Osteocyte (in vitro differentiated cells): ENCODE measurements at regions not wholly inside any gene's neighbourhood (a gene's known extent, or its start where the extent isn't known, plus 50 kb on each side); places are given as distances from the start of the nearest gene placed in this dataset.
A peak's percentile ranks its signal among the peaks of the same experiment; 100 is the strongest.

Source experiments
- DNase-seq: peaks from one replicate; pipeline ENCODE4 v3.0.0; 2021; ENCODE audit warnings: mixed read lengths; ENCODE audit not compliant: unreplicated experiment; ENCODE audit errors: extremely low spot score
- H3K27ac Mint-ChIP-seq: one replicate; pipeline ENCODE4 v1.8.0; 2021; ENCODE audit warnings: mild to moderate bottlenecking, mixed read lengths; ENCODE audit not compliant: unreplicated experiment
- H3K27me3 Mint-ChIP-seq: one replicate; pipeline ENCODE4 v1.8.0; 2021; ENCODE audit warnings: mixed read lengths; ENCODE audit not compliant: unreplicated experiment
- H3K36me3 Mint-ChIP-seq: one replicate; pipeline ENCODE4 v1.8.0; 2021; ENCODE audit warnings: mixed read lengths; ENCODE audit not compliant: unreplicated experiment
- H3K4me1 Mint-ChIP-seq: one replicate; pipeline ENCODE4 v1.8.0; 2021; ENCODE audit warnings: mixed read lengths; ENCODE audit not compliant: unreplicated experiment
- H3K4me3 Mint-ChIP-seq: one replicate; pipeline ENCODE4 v1.8.0; 2021; ENCODE audit warnings: mild to moderate bottlenecking, moderate library complexity, mixed read lengths; ENCODE audit not compliant: unreplicated experiment
- H3K9me3 Mint-ChIP-seq: one replicate; pipeline ENCODE4 v1.8.0; 2021; ENCODE audit warnings: mixed read lengths; ENCODE audit not compliant: unreplicated experiment
- CTCF ChIP-seq: fragments of 200-600 bp; sonication (generic); IDR thresholded peaks from 2 replicates; pipeline ENCODE4 v1.5.0; 2021; ENCODE audit warnings: antibody characterized with exemption, mild to moderate bottlenecking, moderate library complexity

GRCh38 chr20:11255860-11256259 lies 582.1 kb upstream of the JAG1 start:
- Mint-ChIP-seq H3K27ac (no peak overlapping the region), H3K4me1 (peaks cover 8% of the 10 kb centered on the region), H3K36me3 (peaks cover 5% of the 10 kb centered on the region), H3K4me3 (no peak overlapping the region), H3K27me3 (no peaks in the 10 kb centered on the region), H3K9me3 (peaks cover 18% of the 10 kb centered on the region)
- TF ChIP-seq CTCF = no peak
- no peak for DNase-seq

GRCh38 chr20:11260611-11261010 lies 586.8 kb upstream of the JAG1 start:
- no peak overlapping the region for H3K4me3 Mint-ChIP-seq
- H3K27me3 Mint-ChIP-seq = no peaks in the 10 kb centered on the region
- H3K36me3 Mint-ChIP-seq = no peaks in the 10 kb centered on the region

GRCh38 chr20:11261533-11262000 lies 587.8 kb upstream of the JAG1 start:
- Mint-ChIP-seq H3K9me3 (peaks cover 18% of the 10 kb centered on the region), H3K4me1 (peaks cover 40% of the 10 kb centered on the region), H3K27ac (peak overlapping the region; percentile 90), H3K27me3 (no peaks in the 10 kb centered on the region), H3K4me3 (no peak overlapping the region), H3K36me3 (no peaks in the 10 kb centered on the region)
- no peak for DNase-seq
- no peak for TF ChIP-seq CTCF

More at GRCh38 chr20:11260611-11261010, 586.8 kb upstream of the JAG1 start:
- DNase-seq = no peak
- H3K27ac Mint-ChIP-seq = peak overlapping the region; percentile 90
- peaks cover 31% of the 10 kb centered on the region for H3K4me1 Mint-ChIP-seq
- H3K9me3 Mint-ChIP-seq = peaks cover 18% of the 10 kb centered on the region
- no peak for TF ChIP-seq CTCF

- no peak overlapping the region for H3K4me3 Mint-ChIP-seq
- H3K27me3 Mint-ChIP-seq = no peaks in the 10 kb centered on the region
- H3K27ac Mint-ChIP-seq = peak overlapping the region; percentile 77
- no peak for DNase-seq
- no peaks in the 10 kb centered on the region for H3K36me3 Mint-ChIP-seq
- no peak for TF ChIP-seq CTCF
- H3K9me3 Mint-ChIP-seq = no peaks in the 10 kb centered on the region
- peaks cover 54% of the 10 kb centered on the region for H3K4me1 Mint-ChIP-seq
Observed at GRCh38 chr20:11266571-11266970, 592.8 kb upstream of the JAG1 start.

GRCh38 chr20:11267131-11267761 lies 593.4 kb upstream of the JAG1 start:
- Mint-ChIP-seq H3K4me1 (peaks cover 49% of the 10 kb centered on the region), H3K9me3 (no peaks in the 10 kb centered on the region), H3K27ac (peak overlapping the region; percentile 77), H3K36me3 (no peaks in the 10 kb centered on the region), H3K4me3 (no peak overlapping the region), H3K27me3 (no peaks in the 10 kb centered on the region)
- peak; percentile 85 for DNase-seq
- TF ChIP-seq CTCF = no peak
